Cerebellar nuclear complex (tissue), 1 donor: ENCODE measurements at regions not wholly inside any gene's neighbourhood (a gene's known extent, or its start where the extent isn't known, plus 50 kb on each side); places are given as distances from the start of the nearest gene placed in this dataset.

Source experiments
- DNase-seq, 2 experiments: peaks; one replicate each; lab custom pipeline; 2025; lab: John Stamatoyannopoulos, UW

DNA sequence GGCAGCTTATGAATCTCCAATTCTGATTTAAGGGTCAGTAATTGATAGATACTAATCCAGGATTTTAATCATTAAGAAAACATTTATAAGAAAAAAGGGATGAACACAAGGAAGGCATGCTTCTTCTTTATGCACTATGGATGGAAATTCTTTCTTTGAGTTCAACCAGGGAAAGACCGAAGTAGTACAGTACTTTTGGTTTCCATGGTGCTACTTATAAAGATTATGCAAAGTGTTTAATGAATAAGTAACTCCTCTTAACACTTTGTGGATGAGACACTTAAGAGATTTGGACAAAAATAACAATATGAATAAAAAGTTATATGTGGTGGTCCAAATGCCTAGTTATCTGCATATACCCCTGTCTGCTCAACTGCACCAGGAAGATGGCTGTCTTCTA is 666.5 kb upstream of the FANCL start:
- no peak for DNase-seq

DNA sequence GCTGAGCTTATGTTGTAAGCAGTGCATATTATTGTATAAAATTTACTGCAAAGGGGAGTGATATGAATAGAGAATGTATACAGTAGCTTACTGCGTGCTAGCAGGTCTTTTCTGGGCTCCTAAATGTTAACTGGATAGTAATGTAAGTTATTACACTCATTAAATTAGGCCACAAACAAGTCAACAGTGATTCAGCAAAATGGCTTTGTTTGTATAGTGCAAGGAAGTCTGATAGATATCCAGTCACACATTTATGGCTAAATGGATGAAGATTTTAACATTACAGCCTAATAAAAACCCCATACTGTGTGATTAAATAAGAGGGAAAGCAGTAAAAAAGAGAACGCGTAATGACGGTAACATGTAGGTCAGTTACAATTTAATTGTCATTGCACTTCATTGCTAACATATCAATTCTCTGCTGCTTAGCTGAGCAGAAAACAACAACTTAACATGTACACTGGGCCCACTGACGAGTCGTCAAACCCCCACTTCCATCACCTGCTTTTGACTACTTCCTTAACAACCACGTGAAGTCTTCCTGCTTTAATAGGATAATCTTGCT is 665.0 kb upstream of the FANCL start:
- no peak for DNase-seq

GRCh38 chr2:58904095-58904494 is 663.0 kb upstream of the FANCL start:
- DNase-seq: no peak

DNA sequence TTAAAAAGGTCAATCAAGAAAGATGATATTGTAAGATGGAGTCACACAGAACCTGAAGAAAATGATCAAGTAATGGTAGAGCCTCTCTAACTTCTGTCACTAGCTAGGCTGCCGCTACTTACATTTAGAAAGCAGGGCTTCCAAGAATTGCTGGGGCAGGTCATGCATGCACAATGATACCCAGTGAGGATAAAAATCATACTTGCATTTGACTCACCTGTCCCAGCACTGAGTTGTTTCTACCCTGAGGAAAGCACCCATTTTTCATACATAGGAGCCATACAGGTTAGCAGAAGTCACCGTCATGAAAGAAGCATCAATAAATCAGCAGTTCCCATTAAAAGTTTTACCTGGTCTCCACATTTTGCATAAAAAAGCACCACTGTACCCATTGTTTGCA is 662.3 kb upstream of the FANCL start:
- DNase-seq: no peak

- DNase-seq: no peak
Measured at GRCh38 chr2:58900246-58901027, 659.3 kb upstream of the FANCL start.

- no peak for DNase-seq
Measured at GRCh38 chr2:58899692-58900091, 658.6 kb upstream of the FANCL start.

- DNase-seq: no peak
Measured at GRCh38 chr2:58896638-58897037, 655.5 kb upstream of the FANCL start.

DNA sequence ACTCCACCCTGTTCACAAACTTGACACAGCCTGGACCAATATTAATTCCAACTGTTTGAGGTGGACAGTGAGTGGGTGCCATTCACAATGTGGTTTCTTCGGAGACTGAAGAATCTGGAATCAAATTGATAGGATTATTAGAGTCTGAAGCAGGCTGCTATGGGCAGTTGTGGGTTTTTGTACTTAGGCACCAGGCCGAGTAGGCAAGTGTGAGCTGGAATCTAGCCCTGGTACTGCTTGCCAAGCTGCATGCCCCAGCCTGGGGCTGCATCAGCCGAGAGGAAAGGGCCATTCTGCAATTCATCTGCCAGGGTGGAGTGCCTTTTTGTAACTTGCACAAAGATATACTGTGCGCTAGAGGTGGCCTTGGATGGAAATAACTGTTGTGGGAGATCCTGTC is 654.7 kb upstream of the FANCL start:
- DNase-seq: no peak

DNA sequence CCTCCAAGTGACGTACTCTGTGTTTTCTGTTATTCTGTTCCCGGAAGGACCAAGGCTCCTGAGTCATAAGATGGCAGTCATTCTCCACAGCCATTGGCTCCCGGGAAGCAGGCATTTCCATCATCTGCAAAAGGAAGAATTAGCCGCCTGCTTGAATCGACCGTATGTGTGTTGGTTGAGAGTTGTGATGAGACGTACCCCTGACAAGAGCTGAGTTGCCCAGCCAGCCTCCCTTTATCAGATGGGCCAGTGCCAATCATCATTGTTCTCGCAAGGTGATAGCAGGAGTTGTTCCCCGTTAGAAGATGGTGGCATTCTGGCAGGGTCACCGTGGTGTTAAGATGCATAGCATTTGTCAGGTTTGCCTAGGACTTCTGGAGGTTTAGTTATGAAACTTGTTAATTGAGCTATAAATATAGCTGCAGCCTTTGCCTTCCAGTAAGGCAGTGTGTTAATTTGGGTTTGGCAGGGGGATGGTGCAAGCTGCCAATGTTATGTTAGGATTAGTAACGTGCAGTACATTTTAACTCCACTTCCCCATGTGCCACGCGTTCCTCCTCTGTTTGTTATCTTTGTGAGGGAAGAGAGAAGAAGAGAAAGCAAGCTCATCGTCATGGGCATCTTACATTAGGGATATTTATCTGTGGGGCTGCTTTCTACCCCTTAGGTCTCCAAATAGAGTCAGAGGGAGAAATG is 652.7 kb upstream of the FANCL start:
- DNase-seq: no peak

GRCh38 chr2:58891828-58892377 is 650.8 kb upstream of the FANCL start:
- DNase-seq: no peak

GRCh38 chr2:58890865-58891525 is 649.9 kb upstream of the FANCL start:
- no peak for DNase-seq

DNA sequence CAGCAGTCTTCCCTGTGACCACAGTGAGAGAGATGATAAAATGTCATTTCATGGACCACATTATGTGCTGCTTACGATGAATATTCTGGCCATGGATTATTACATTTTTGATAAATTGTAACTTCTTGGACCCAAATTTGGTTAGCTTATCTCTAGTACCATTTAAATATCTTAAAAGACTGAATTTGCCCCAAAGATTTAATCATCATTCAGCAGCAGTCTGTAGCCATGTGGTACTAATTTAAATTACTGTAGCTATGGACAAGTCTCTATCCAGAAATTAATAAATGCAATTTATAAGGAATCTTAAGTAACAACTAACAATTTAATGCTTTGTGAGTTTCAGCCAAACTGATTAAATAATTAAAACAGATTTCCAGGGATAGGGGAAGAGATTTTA is 644.9 kb upstream of the FANCL start:
- no peak for DNase-seq

DNA sequence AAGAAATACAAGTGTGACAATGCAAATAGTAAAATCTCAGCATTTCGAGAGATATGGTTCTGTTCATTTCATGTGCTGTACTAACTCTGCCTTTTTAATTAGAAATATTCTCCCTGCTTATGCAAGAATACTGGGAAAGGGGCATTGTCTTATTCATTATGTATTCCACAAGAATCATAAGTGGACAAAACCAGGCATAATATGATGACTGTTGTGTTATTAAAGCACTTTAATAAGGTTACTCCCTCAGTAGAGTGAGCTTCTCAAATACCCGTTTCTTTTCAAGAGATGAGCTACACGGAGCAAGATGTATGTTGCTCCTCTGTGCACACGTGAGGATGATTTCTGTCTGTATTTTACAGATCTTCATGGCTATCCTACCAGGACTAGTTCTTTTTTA is 638.7 kb upstream of the FANCL start:
- no peak for DNase-seq

DNA sequence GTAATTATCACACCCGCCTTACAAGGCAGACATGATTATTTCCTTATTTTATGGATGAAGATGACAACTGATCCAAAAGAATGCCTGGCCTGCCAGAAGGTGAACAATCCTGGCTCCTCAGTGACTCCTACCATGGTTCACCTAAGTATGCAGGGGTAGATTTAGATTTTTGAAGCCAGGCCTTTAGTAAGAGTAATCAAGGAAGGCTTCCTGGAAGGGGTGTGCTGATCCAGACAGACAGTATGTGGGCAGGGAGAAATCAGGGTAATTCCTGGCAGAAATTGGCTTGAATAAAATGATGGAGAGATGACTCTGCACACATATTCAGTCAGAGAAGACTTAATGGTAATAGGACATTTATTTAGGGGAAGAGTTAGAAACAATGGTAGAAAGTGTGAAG is 637.7 kb upstream of the FANCL start:
- DNase-seq: no peak

- no peak for DNase-seq
Measured at GRCh38 chr2:58876126-58876525, 635.0 kb upstream of the FANCL start.

DNA sequence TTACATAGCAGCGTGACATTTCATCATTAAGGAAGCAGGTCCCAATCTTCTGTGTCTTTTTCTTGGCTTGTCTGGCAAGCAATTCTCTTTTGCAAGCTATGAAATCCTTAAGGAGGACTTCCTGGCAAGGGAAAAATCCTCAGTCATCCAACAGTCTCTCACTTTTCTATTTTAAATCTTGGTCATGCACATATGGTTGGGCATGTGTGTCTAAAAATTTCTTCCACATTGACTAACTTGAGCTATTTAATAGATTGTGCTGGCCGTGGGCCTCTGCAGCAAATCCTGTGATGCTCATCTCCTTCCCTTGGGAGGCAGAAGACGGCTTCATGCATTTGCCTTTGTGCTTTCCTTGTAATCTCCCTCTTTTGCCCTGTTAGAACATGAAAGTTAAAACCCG is 634.3 kb upstream of the FANCL start:
- no peak for DNase-seq

- DNase-seq: no peak
Measured at GRCh38 chr2:58871469-58872142, 630.5 kb upstream of the FANCL start.

DNA sequence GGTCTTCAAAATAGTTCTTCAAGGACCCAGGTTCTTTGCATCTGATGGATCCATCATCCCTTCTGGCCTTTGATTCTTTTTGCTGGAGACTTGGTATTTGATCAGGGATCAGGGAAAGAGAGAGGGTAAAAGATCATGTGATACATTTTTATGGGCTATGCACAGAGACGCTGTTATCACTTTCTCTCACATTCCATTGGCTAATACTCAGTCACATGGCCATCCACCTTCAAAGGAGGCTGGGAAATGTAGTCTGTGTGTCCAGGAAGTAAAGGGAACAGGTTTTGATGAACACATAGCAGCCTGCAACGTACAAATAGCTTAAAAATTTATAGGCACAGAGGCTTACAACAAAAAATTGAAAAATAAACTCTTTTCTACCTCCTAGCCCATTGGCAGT is 629.6 kb upstream of the FANCL start:
- no peak for DNase-seq

DNA sequence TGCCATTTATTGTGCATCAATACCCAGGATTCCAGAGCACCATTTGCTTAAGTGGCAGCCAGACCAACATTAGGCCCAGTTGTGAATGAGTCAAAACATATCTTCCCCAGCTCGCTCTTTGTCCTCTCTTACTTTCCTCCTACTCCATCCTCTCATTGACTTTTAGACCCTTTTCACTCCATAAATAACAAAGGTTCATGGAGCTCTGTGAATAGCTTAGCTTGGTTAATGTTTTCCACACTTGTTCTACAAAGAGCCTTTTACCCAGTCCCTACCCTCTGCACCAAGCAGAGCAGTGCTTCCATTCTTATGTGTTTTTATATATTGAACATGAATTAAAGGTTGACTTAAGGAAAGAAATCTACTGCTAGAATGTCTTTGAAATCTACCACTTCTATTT is 625.8 kb upstream of the FANCL start:
- DNase-seq: no peak

GRCh38 chr2:58866527-58866926 is 625.4 kb upstream of the FANCL start:
- no peak for DNase-seq

- no peak for DNase-seq
Measured at GRCh38 chr2:58866040-58866439, 624.9 kb upstream of the FANCL start.

- no peak for DNase-seq
Measured at GRCh38 chr2:58865436-58865835, 624.3 kb upstream of the FANCL start.
